Myocyte (in vitro differentiated cells): ENCODE measurements at regions not wholly inside any gene's neighbourhood (a gene's known extent, or its start where the extent isn't known, plus 50 kb on each side); places are given as distances from the start of the nearest gene placed in this dataset.

Experiments
- DNase-seq: peaks from one replicate; pipeline ENCODE4 v3.0.0-alpha.2; 2012; ENCODE audit warnings: low read depth

DNA sequence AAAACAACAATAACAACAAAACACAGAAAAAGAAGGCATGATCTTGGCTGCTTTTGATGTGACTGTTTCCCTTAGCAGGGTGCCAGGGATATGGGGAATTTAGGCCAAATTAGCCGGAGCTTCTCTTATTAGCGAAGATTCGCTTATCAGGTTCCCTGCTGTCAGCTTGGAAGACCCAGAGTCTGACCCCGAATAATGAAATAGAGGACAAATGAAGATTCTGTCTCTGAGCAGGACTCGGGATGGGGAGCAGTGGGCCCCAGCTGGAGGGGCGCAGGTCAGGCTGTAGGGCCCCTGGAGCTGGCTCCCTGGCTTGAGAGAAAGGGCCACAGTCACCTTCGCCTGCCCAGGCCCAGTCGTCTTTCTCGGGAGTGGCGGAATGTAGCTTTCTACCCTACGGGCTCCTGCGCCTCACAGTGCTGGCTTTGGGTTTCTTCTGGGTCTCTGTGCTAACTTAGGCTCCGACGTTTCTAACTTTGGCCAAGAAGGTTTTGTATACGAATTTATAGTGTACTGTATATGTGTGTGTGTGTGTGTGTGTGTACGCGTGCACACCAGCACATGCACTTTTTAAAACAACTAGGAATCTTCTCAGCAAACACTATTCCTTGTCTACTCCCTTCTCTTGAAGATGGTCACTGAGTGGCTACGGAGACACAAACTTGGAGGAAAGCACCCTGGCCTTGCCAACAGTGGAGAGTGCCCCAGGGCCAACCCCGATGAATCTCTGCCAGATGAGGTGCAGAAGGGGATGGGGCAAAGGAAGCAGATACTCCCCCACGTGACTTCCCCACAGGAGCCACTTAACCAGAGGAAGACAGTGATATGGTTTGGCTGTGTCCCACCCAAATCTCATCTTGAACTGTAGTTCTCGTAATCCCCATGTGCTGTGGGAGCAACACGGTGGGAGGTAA is 195.6 kb upstream of the COPS8 start:
- no peak for DNase-seq

- DNase-seq: no peak
These were observed 193.0 kb upstream of the COPS8 start for GRCh38 chr2:236892721-236893120.

DNA sequence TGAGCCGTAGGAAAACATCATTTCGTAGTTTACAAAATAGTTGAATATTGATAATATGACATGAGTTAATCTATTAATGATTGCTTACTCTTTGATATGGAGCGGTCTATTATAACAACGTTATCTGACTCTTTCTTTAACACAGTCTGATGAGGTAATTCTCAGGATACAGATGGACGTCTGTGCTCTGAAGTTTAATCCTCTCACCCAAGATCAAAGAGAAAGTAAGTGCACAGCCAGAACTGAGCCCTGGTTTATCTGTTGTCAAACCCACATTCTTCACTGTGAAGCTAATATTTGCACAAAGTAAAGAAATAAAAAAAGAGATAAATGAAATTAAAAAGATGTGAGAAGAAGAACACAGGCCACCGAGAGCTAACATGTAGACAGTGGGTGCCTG is 190.9 kb upstream of the COPS8 start:
- no peak for DNase-seq

DNA sequence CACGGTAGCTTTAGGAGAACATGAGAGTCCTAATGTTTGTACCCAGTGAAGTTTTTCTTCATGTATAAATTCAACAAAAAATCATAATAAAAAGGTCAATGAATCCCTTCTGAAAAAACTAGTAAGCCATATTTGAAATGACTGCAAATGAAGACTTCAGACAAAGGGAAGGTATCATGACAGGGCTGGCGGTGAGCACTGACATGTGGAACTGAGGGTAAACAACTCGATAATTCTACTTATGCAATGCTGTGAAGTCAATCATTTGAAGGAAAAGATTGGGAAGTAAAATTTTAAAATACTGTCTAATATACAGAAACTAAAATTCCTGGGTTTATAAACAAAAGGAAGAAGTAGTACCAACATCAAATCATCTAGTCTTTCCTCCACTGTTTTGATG is 190.2 kb upstream of the COPS8 start:
- no peak for DNase-seq

DNA sequence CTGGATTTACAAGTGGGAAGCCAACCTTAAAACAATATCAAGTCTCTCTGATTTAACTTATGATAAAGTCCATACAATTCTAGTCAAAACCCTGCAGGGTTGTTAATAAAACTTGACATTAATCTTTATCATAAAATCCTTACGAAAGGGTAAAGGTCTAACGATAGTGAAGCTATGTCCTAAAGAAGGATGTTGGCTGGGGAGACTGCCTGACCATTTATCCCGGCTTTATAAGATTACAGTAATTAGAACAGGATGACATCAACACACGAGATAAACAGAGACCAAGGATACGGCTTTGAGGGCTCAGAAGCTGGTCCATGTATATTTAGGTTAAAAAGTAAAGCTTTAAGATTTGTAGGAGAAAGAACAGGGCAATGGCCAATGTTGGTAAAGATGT is 189.0 kb upstream of the COPS8 start:
- DNase-seq: no peak

- no peak for DNase-seq
These were observed 186.5 kb upstream of the COPS8 start for GRCh38 chr2:236899146-236899545.

GRCh38 chr2:236899950-236900640 is 185.6 kb upstream of the COPS8 start:
- peak; percentile 24 for DNase-seq

DNA sequence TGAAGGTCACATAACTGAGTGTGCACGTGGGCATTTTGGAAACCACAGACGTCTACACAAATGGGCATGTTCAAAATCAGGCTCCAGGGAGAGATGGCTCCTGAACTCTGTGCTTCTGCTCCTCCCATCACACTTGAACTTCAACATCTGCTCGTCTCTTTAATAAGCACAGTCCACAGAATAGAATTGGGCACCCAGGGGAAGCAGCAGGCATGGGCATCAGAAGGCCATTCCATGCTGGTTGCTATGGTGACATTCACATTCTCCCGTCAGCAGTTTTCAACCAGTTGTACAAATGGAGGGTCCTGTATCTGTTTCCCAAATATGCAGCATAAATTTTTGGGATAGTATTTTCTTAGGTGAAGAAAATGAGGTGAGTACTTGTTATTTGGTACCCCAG is 183.7 kb upstream of the COPS8 start:
- no peak for DNase-seq

GRCh38 chr2:236903978-236904377 is 181.7 kb upstream of the COPS8 start:
- no peak for DNase-seq

- no peak for DNase-seq
These were observed 181.1 kb upstream of the COPS8 start for GRCh38 chr2:236904389-236905263.

DNA sequence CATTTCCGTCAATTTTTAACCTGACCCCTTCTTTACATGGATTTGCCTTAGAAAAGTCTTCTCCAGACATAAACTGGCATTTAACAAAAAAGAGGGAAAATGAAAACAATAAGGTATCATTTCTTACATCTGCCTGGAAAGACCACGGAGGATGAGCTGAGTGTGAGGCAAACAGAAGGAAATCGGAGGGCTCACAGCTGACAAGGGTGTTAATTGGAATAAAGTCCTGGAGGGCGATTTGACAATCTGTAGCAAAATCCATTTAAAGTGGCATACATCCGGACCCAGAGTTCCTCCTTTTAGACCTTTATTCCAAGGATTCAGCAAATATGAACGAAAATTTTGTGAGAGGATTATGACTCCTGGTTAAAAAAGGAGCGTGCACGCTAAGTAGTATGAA is 179.7 kb upstream of the COPS8 start:
- no peak for DNase-seq

DNA sequence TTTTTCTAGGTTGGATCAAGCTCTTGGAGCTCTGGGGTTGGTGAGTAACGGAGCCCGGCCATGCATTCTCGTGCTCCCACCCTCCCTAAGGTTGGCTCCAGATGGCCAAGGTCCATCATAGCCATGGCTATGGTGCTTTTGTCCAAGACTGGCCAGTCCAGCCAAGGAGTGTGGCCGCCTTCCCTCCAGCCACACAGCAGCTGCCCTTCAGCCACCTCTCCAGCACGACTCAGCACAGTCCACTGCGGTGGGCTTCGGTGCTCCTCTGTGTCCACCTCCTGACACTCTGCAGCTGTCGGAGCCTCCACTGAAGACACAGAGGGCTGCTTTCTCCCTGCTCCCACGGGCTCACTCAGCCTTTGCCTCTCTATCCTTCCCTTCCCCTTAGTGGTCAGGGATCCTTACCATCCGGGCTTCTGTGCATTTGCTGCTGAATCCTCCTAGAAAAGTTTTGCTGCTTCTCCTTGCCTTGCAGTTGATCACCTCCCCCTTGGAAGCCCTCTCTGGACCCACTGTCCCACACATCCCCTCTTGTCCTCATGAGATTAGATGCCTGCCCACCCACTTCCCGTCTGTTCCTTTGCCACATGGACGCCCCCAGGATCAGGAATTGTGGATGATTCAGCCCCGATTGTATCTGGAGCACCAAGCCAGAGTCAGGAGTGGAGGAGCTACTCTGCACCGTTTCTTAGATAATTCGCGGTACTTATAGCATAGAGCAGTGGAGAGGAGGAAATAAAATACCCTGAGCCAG is 177.1 kb upstream of the COPS8 start:
- peak; percentile 45 for DNase-seq

DNA sequence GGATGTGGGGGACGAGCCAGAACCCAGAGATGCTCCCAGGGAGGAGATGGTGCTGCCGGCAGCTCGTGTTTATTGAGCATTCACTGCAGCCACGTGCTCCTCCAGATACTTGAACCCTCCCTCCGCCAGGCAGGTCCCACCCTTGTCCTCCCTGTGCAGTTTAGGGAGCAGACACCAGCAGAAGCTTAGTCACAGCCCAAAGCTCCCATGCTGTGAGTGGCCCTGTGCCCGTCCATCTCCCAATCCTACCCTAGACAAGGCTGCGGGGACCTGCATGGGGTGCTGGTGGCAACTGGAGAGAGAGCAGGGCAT is 176.5 kb upstream of the COPS8 start:
- DNase-seq: no peak

DNA sequence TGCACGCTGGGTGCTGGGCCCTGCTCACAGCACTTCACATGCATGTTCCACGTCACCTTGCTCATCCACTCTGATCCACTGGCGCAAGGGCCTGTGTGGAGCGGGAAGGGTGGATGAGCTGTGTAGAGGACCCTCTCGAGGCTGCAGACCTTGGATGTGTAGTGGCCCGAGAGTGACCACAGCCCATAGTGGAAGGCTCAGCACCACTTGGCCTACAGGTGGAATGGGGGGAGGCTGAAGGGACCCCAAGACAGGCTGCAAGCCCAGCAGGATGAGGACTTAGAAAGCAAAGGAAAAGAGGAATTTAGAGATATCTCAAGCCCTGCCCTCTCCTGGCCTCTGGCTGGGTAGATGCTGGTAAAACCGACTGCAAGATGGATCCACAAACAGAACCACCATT is 175.9 kb upstream of the COPS8 start:
- no peak for DNase-seq

GRCh38 chr2:236910781-236911495 is 174.8 kb upstream of the COPS8 start:
- DNase-seq: no peak

DNA sequence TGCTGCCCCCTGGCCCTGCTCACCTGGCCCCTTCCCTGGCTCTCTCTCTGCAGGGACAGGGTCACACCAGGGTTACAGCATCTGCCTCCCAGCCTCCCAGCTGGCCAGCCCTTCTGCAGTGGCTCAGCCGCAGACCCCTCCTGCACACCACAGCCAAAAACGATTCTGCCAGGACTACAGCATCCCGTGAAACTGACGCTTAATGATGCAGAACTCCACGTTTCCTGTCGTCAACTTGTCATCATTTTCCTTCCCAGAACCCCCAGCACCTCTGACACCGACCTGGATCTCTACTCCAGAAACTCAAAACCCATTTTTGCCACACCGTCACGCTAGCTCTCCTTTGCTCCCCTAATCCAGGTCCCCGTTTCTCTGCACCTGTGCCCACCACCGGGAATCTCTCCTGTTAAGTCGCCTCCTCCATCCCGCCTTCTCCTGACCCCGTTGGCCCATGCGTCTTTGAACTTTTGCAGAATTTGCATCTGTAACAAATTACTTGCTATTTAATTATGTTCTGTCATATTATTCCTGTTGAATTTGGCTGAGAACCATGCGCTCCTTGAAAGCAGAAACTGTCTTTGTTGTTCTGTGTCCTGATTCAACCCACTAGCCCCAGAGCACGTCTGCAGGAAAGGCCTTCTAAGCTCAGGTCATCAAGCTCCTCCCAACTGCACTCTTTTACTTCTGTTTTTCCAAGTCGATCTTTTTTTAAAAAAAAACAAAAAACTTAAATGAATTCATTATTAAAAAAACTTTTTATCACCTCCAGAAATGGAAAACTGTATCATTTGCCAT is 173.2 kb upstream of the COPS8 start:
- no peak for DNase-seq

DNA sequence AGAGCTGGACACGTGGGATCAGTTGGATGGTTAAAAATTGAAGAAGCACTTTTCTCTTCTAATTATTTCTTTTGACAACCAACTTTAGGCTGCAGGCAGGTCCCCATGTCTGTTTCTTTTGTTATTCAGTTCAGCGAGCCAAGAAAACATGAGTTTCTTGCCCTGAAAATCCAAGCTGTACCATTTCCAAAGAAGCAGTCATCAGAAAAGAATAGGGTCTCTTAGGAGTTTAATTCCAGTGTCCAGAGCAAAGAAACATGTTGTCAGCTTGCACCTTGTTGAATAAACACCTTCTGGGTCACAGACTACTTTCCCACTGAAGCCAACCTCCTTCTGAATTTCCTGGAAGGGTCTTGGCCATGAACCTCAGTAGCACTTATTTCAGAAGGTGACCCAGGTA is 170.5 kb upstream of the COPS8 start:
- DNase-seq: no peak

- DNase-seq: no peak
These were observed 170.0 kb upstream of the COPS8 start for GRCh38 chr2:236915726-236916125.

GRCh38 chr2:236916181-236916580 is 169.5 kb upstream of the COPS8 start:
- DNase-seq: no peak

DNA sequence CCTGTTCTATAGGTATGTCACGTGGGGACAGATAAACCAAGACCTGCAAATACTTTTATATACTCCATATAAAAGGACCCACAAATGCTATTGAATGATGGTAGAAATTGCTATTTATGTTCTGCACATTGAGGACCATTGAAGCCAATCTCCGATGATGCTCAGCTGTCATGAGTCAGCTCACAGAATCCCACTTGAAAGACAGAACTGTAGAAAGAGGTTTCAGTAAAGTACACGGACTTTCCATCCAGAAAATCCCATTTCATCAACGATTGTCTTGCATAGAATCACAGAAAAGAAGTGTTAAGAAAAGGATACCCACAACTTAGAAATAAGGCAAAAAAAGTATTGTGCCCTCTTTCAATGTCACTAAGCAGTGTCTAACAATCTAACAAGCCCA is 169.0 kb upstream of the COPS8 start:
- DNase-seq: no peak
